Karpas-422 (cell line): ENCODE measurements at regions not wholly inside any gene's neighbourhood (a gene's known extent, or its start where the extent isn't known, plus 50 kb on each side); places are given as distances from the start of the nearest gene placed in this dataset.

Experiments used
- DNase-seq: peaks from one replicate; pipeline ENCODE4 v3.0.0-alpha.2; 2015
- H2AFZ ChIP-seq: fragments of 200-600 bp; sonication (generic); 2 replicates; pipeline ENCODE4 v1.6.1; 2014; ENCODE audit warnings: antibody characterized with exemption, low read length, mixed read lengths
- H3K27ac ChIP-seq: fragments of 200-600 bp; sonication (generic); 2 replicates; pipeline ENCODE4 v1.5.1; 2014; ENCODE audit warnings: mild to moderate bottlenecking, low read length, moderate library complexity
- H3K27me3 ChIP-seq: fragments of 200-600 bp; sonication (generic); 2 replicates; pipeline ENCODE4 v1.6.1; 2014; ENCODE audit warnings: low read length, mixed read lengths
- H3K36me3 ChIP-seq: fragments of 200-600 bp; sonication (generic); 2 replicates; pipeline ENCODE4 v1.6.1; 2014; ENCODE audit warnings: low read length, mixed read lengths; ENCODE audit not compliant: insufficient read depth
- H3K4me1 ChIP-seq: fragments of 200-600 bp; sonication (generic); 2 replicates; pipeline ENCODE4 v1.6.1; 2014; ENCODE audit warnings: mild to moderate bottlenecking, low read length, mixed read lengths
- H3K4me2 ChIP-seq: fragments of 200-600 bp; sonication (generic); 2 replicates; pipeline ENCODE4 v1.6.1; 2014; ENCODE audit warnings: low read length, low read depth, mild to moderate bottlenecking; ENCODE audit not compliant: poor library complexity, severe bottlenecking
- H3K4me3 ChIP-seq: fragments of 200-600 bp; sonication (generic); 2 replicates; pipeline ENCODE4 v1.5.1; 2014; ENCODE audit warnings: mild to moderate bottlenecking, antibody characterized with exemption, low read length, mixed read lengths
- H3K79me2 ChIP-seq: fragments of 200-600 bp; sonication (generic); 2 replicates; pipeline ENCODE4 v1.6.1; 2014; ENCODE audit warnings: mild to moderate bottlenecking, low read length, mixed read lengths
- H3K9ac ChIP-seq: fragments of 200-600 bp; sonication (generic); 2 replicates; pipeline ENCODE4 v1.6.0; 2014; ENCODE audit warnings: low read length
- H3K9me2 ChIP-seq: fragments of 200-600 bp; sonication (generic), shearing (Covaris generic); replicated peaks from 2 replicates; pipeline ENCODE4 v1.6.0; 2014; ENCODE audit warnings: mild to moderate bottlenecking, low read length, moderate library complexity; ENCODE audit not compliant: insufficient read depth
- H3K9me3 ChIP-seq: fragments of 300-700, 200-600 bp; sonication (generic); 2 replicates; pipeline ENCODE4 v1.6.1; 2014; ENCODE audit warnings: low read length, mixed read lengths
- H4K20me1 ChIP-seq: fragments of 200-600 bp; sonication (generic); 2 replicates; pipeline ENCODE4 v1.6.1; 2014; ENCODE audit warnings: mild to moderate bottlenecking, antibody characterized with exemption, low read length, low read depth; ENCODE audit not compliant: insufficient read depth

GRCh38 chr4:123325241-123325681, 71.3 kb upstream of the SPRY1 start:
- peaks cover 6% of the 10 kb centered on the region for H3K4me1 ChIP-seq
- no peaks in the 10 kb centered on the region for H3K27me3 ChIP-seq
- H2AFZ ChIP-seq, result no peak overlapping the region
- no peak for DNase-seq
- no peaks in the 10 kb centered on the region for H4K20me1 ChIP-seq
- no peaks in the 10 kb centered on the region; the same call in 1 of the 2 replicates for H3K9me2 ChIP-seq
- no peaks in the 10 kb centered on the region for H3K79me2 ChIP-seq
- no peaks in the 10 kb centered on the region for H3K36me3 ChIP-seq
- no peak overlapping the region for H3K27ac ChIP-seq
- H3K4me2 ChIP-seq, result no peak overlapping the region
- no peak overlapping the region for H3K4me3 ChIP-seq
- H3K9ac ChIP-seq, result no peak overlapping the region
- no peaks in the 10 kb centered on the region for H3K9me3 ChIP-seq

GRCh38 chr4:123327346-123327745, 69.2 kb upstream of the SPRY1 start:
- H3K4me3 ChIP-seq, result no peak overlapping the region
- no peaks in the 10 kb centered on the region for H3K27me3 ChIP-seq
- H3K4me2 ChIP-seq, result no peak overlapping the region
- no peaks in the 10 kb centered on the region for H3K79me2 ChIP-seq
- no peaks in the 10 kb centered on the region for H3K9me2 ChIP-seq
- H2AFZ ChIP-seq, result no peak overlapping the region
- H4K20me1 ChIP-seq, result no peaks in the 10 kb centered on the region
- H3K9me3 ChIP-seq, result no peaks in the 10 kb centered on the region
- no peak for DNase-seq
- no peak overlapping the region for H3K9ac ChIP-seq
- H3K36me3 ChIP-seq, result no peaks in the 10 kb centered on the region
- no peak overlapping the region for H3K27ac ChIP-seq
- peaks cover 6% of the 10 kb centered on the region for H3K4me1 ChIP-seq

GRCh38 chr4:123327846-123328429, 68.7 kb upstream of the SPRY1 start:
- Histone ChIP-seq H3K9me2 (no peaks in the 10 kb centered on the region), H3K4me2 (no peak overlapping the region), H3K79me2 (no peaks in the 10 kb centered on the region), H3K9me3 (no peaks in the 10 kb centered on the region), H2AFZ (no peak overlapping the region), H4K20me1 (no peaks in the 10 kb centered on the region), H3K36me3 (no peaks in the 10 kb centered on the region), H3K4me3 (no peak overlapping the region), H3K9ac (no peak overlapping the region), H3K27me3 (no peaks in the 10 kb centered on the region), H3K4me1 (peaks cover 6% of the 10 kb centered on the region), H3K27ac (no peak overlapping the region)
- DNase-seq, result no peak

GRCh38 chr4:123338715-123339114, 57.9 kb upstream of the SPRY1 start:
- H3K27ac ChIP-seq, result no peak overlapping the region
- no peaks in the 10 kb centered on the region for H3K27me3 ChIP-seq
- H3K4me3 ChIP-seq, result no peak overlapping the region
- H3K4me2 ChIP-seq, result no peak overlapping the region
- DNase-seq, result no peak
- no peaks in the 10 kb centered on the region for H3K9me2 ChIP-seq
- H3K9ac ChIP-seq, result no peak overlapping the region
- no peaks in the 10 kb centered on the region for H3K9me3 ChIP-seq
- H3K79me2 ChIP-seq, result no peaks in the 10 kb centered on the region
- no peaks in the 10 kb centered on the region for H3K36me3 ChIP-seq
- no peaks in the 10 kb centered on the region for H4K20me1 ChIP-seq
- H3K4me1 ChIP-seq, result no peaks in the 10 kb centered on the region
- H2AFZ ChIP-seq, result no peak overlapping the region

- Histone ChIP-seq H3K27ac (no peak overlapping the region), H3K4me1 (no peaks in the 10 kb centered on the region), H4K20me1 (no peaks in the 10 kb centered on the region), H3K9me3 (no peaks in the 10 kb centered on the region), H3K79me2 (no peaks in the 10 kb centered on the region), H2AFZ (no peak overlapping the region), H3K4me2 (no peak overlapping the region), H3K27me3 (no peaks in the 10 kb centered on the region), H3K9ac (no peak overlapping the region), H3K9me2 (no peaks in the 10 kb centered on the region), H3K4me3 (no peak overlapping the region), H3K36me3 (no peaks in the 10 kb centered on the region)
- no peak for DNase-seq
Measured at GRCh38 chr4:123339507-123340380, 56.9 kb upstream of the SPRY1 start.

GRCh38 chr4:123340381-123340701, 56.3 kb upstream of the SPRY1 start:
- no peaks in the 10 kb centered on the region for H3K27me3 ChIP-seq
- no peaks in the 10 kb centered on the region for H3K36me3 ChIP-seq
- H4K20me1 ChIP-seq, result no peaks in the 10 kb centered on the region
- H3K27ac ChIP-seq, result no peak overlapping the region
- no peaks in the 10 kb centered on the region for H3K9me2 ChIP-seq
- H3K4me3 ChIP-seq, result no peak overlapping the region
- H3K79me2 ChIP-seq, result no peaks in the 10 kb centered on the region
- H3K9me3 ChIP-seq, result no peaks in the 10 kb centered on the region
- no peak for DNase-seq
- no peak overlapping the region for H3K9ac ChIP-seq
- no peaks in the 10 kb centered on the region for H3K4me1 ChIP-seq
- H3K4me2 ChIP-seq, result no peak overlapping the region
- no peak overlapping the region for H2AFZ ChIP-seq

- H3K4me3 ChIP-seq, result no peak overlapping the region
- no peak overlapping the region for H3K9ac ChIP-seq
- no peaks in the 10 kb centered on the region for H4K20me1 ChIP-seq
- H3K9me2 ChIP-seq, result no peaks in the 10 kb centered on the region
- no peaks in the 10 kb centered on the region for H3K4me1 ChIP-seq
- no peak overlapping the region for H2AFZ ChIP-seq
- no peaks in the 10 kb centered on the region for H3K27me3 ChIP-seq
- H3K79me2 ChIP-seq, result no peaks in the 10 kb centered on the region
- H3K36me3 ChIP-seq, result no peaks in the 10 kb centered on the region
- H3K9me3 ChIP-seq, result no peaks in the 10 kb centered on the region
- no peak overlapping the region for H3K27ac ChIP-seq
- no peak overlapping the region for H3K4me2 ChIP-seq
- no peak for DNase-seq
Measured at GRCh38 chr4:123342498-123342897, 54.1 kb upstream of the SPRY1 start.

- Histone ChIP-seq H3K27ac (no peak overlapping the region), H3K4me2 (no peak overlapping the region), H3K4me3 (no peak overlapping the region), H3K9me2 (no peaks in the 10 kb centered on the region), H3K36me3 (no peaks in the 10 kb centered on the region), H3K79me2 (no peaks in the 10 kb centered on the region), H3K9ac (no peak overlapping the region), H3K4me1 (no peaks in the 10 kb centered on the region), H4K20me1 (no peaks in the 10 kb centered on the region), H3K9me3 (no peaks in the 10 kb centered on the region), H2AFZ (no peak overlapping the region), H3K27me3 (no peaks in the 10 kb centered on the region)
- no peak for DNase-seq
Measured at GRCh38 chr4:123343400-123344041, 53.1 kb upstream of the SPRY1 start.
